K562 (cell line): ENCODE measurements at regions not wholly inside any gene's neighbourhood (a gene's known extent, or its start where the extent isn't known, plus 50 kb on each side); places are given as distances from the start of the nearest gene placed in this dataset.

Experiments
- ARID2 ChIP-seq: fragments of 450-650 bp; IDR thresholded peaks from 2 replicates; pipeline ENCODE4 v1.6.1; 2017; ENCODE audit warnings: antibody characterized with exemption, mild to moderate bottlenecking
- CHCHD3 ChIP-seq: fragments of 250-450 bp; sonication (Bioruptor Pico); IDR thresholded peaks from 2 replicates; pipeline ENCODE4 v2.1.2; 2022; ENCODE audit warnings: mild to moderate bottlenecking
- E2F8 ChIP-seq: fragments of 450-650 bp; IDR thresholded peaks from 2 replicates; pipeline ENCODE4 v1.7.1; 2018; ENCODE audit warnings: mild to moderate bottlenecking, low read depth; ENCODE audit not compliant: partially characterized antibody
- ESRRA ChIP-seq: fragments of 450-650 bp; IDR thresholded peaks from 2 replicates; pipeline ENCODE4 v1.6.1; 2014; ENCODE audit warnings: low read depth, mild to moderate bottlenecking, moderate library complexity, borderline replicate concordance
- ID3 ChIP-seq, 2 experiments: fragments of 250-450 bp in 1 of 2; fragments of 450-650 bp in 1 of 2; sonication (Bioruptor Pico) in 1 of 2; IDR thresholded peaks; 2 replicates each; pipeline versions ENCODE4 v1.6.1 to v1.8.0; 2016 to 2021; ENCODE audit warnings: mild to moderate bottlenecking in 2 of 2, moderate library complexity in 2 of 2, missing compliant biosample characterization in 1 of 2, missing genetic modification characterization in 1 of 2
- NFXL1 ChIP-seq: fragments of 450-650 bp; formaldehyde crosslinking; IDR thresholded peaks from 2 replicates; pipeline ENCODE4 v1.4.0; 2021; ENCODE audit warnings: mild to moderate bottlenecking
- NFYB ChIP-seq: IDR thresholded peaks from 2 replicates; pipeline ENCODE4 v1.6.1; 2011; ENCODE audit warnings: mild to moderate bottlenecking, moderate library complexity; ENCODE audit not compliant: insufficient read length; ENCODE audit errors: extremely low read depth
- PBX2 ChIP-seq, 2 experiments: IDR thresholded peaks in 1 of 2; conservative IDR thresholded peaks in 1 of 2; 2 replicates each; pipeline ENCODE4 v1.6.1; 2016; ENCODE audit warnings: low read depth in 2 of 2, mild to moderate bottlenecking in 1 of 2, missing compliant biosample characterization in 1 of 2, missing genetic modification characterization in 1 of 2, moderate library complexity in 1 of 2
- PTBP1 ChIP-seq: fragments of 200-400 bp; formaldehyde crosslinking; IDR thresholded peaks from 2 replicates; pipeline ENCODE4 v1.6.1; 2017; ENCODE audit warnings: low read depth, low read length
- RUNX1 ChIP-seq: sonication (generic); IDR thresholded peaks from 2 replicates; pipeline ENCODE4 v1.6.1; 2016; ENCODE audit warnings: antibody characterized with exemption, low read depth
- SIX5 ChIP-seq, 2 experiments: IDR thresholded peaks; 2 replicates each; pipeline ENCODE4 v1.6.1; 2011; ENCODE audit warnings: low read length in 2 of 2, borderline replicate concordance in 1 of 2, low read depth in 1 of 2, mild to moderate bottlenecking in 1 of 2, moderate library complexity in 1 of 2; ENCODE audit not compliant: insufficient read depth in 1 of 2
- TCF7 ChIP-seq: sonication (generic); IDR thresholded peaks from 2 replicates; pipeline ENCODE4 v1.6.1; 2016; ENCODE audit warnings: antibody characterized with exemption, borderline replicate concordance
- ZNF121 ChIP-seq: sonication (generic); formaldehyde crosslinking; conservative IDR thresholded peaks from 2 replicates; pipeline ENCODE4 v1.8.0; 2022; ENCODE audit warnings: missing genetic modification reagents
- ZNF347 ChIP-seq: fragments of 450-650 bp; formaldehyde crosslinking; IDR thresholded peaks from 2 replicates; pipeline ENCODE4 v1.4.0; 2020; ENCODE audit warnings: low read depth, mild to moderate bottlenecking, moderate library complexity
- TF ChIP-seq, protein P1 (sequence below): sonication (generic); formaldehyde crosslinking; IDR thresholded peaks from 2 replicates; pipeline ENCODE4 v1.8.0; 2023; ENCODE audit warnings: missing genetic modification reagents, mild to moderate bottlenecking, borderline replicate concordance

DNA sequence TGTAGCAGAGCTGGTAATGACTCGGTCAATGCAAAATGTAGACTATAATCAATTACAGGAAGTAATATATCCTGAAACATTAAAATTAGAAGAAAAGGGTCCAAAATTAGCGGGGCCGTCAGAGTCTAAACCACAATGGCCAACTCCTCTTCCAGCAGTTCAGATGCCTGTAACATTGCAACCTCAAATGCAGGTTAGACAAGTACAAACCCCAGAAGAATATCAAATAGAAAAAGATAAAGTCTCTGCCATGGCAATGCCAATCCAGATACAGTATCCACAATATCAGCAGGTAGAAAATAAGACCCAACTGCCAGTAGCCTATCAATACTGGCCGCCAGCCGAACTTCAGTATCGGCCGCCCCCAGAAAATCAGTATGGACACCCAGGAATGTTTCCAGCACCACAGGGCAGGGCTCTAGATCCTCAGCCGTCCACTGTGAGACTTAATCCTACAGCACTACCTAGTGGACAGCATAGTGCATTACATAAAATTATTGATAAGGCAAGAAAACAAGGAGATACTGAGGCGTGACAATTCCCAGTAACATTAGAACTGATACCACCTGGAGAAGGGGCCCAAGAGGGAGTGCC, 158.4 kb downstream of the GPX5 start (continued):
- TF ChIP-seq E2F8: no peak
- no peak for TF ChIP-seq NFYB
- TF ChIP-seq RUNX1: no peak
- TF ChIP-seq ZNF347 (CRISPR knock-in tag): no peak
- no peak for TF ChIP-seq SIX5 (IDR thresholded peaks at IDR 0.05; ENCODE audit: borderline replicate concordance in 1 of 2, insufficient read depth in 1 of 2, low read depth in 1 of 2, low read length in 2 of 2)
- no peak; the same call in 1 of the 2 replicates for TF ChIP-seq ARID2
- no peak for TF ChIP-seq TCF7
- TF ChIP-seq PTBP1: no peak
- TF ChIP-seq PBX2 (CRISPR knock-in tag; IDR thresholded peaks at IDR 0.05; ENCODE audit: low read depth): no peak
- TF ChIP-seq PBX2 (tag; conservative IDR thresholded peaks at IDR 0.05; ENCODE audit: low read depth): 0 out of 2 replicates have a peak, but pooled peaks have one; percentile 14
- TF ChIP-seq, protein P1, sequence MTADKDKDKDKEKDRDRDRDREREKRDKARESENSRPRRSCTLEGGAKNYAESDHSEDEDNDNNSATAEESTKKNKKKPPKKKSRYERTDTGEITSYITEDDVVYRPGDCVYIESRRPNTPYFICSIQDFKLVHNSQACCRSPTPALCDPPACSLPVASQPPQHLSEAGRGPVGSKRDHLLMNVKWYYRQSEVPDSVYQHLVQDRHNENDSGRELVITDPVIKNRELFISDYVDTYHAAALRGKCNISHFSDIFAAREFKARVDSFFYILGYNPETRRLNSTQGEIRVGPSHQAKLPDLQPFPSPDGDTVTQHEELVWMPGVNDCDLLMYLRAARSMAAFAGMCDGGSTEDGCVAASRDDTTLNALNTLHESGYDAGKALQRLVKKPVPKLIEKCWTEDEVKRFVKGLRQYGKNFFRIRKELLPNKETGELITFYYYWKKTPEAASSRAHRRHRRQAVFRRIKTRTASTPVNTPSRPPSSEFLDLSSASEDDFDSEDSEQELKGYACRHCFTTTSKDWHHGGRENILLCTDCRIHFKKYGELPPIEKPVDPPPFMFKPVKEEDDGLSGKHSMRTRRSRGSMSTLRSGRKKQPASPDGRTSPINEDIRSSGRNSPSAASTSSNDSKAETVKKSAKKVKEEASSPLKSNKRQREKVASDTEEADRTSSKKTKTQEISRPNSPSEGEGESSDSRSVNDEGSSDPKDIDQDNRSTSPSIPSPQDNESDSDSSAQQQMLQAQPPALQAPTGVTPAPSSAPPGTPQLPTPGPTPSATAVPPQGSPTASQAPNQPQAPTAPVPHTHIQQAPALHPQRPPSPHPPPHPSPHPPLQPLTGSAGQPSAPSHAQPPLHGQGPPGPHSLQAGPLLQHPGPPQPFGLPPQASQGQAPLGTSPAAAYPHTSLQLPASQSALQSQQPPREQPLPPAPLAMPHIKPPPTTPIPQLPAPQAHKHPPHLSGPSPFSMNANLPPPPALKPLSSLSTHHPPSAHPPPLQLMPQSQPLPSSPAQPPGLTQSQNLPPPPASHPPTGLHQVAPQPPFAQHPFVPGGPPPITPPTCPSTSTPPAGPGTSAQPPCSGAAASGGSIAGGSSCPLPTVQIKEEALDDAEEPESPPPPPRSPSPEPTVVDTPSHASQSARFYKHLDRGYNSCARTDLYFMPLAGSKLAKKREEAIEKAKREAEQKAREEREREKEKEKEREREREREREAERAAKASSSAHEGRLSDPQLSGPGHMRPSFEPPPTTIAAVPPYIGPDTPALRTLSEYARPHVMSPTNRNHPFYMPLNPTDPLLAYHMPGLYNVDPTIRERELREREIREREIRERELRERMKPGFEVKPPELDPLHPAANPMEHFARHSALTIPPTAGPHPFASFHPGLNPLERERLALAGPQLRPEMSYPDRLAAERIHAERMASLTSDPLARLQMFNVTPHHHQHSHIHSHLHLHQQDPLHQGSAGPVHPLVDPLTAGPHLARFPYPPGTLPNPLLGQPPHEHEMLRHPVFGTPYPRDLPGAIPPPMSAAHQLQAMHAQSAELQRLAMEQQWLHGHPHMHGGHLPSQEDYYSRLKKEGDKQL (CRISPR knock-in tag): no peak
- no peak for TF ChIP-seq CHCHD3 (CRISPR knock-in tag)
- no peak for TF ChIP-seq ID3 (CRISPR knock-in tag; IDR thresholded peaks at IDR 0.05)
- TF ChIP-seq ID3 (tag; IDR thresholded peaks at IDR 0.05): no peak
- peak; percentile 100 for TF ChIP-seq ZNF121 (CRISPR knock-in tag)
- TF ChIP-seq NFXL1 (CRISPR knock-in tag): no peak
- TF ChIP-seq ESRRA: 0 out of 2 replicates have a peak, but pooled peaks have one; percentile 12
